ENCODE measurements at regions not wholly inside any gene's neighbourhood (a gene's known extent, or its start where the extent isn't known, plus 50 kb on each side); places are given as distances from the start of the nearest gene placed in this dataset.
A peak's percentile ranks its signal among the peaks of the same experiment; 100 is the strongest.

DNA sequence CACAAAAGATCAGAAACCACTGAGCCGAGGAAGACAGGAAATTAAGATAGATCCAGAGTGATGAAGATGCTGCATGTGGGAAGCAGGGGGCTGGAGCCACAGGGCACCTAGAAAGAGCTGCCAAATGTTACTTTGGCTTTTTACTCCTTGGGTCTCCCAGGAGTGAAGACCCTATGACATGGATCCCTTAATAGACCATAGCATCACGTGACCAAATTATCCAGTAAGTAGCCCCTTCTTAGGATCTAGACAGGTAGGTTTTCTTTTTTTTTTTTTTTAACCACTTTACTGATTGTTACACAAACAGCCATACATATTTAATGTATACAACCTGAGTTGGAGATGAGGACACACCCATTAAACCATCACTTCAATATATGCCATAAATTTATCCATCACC lies 183.9 kb upstream of the SOX21 start:
- Histone ChIP-seq H2AFZ (replicated peaks) (no peak overlapping the region), H4K20me1 (ENCODE audit: low read depth) (no peaks in the 10 kb centered on the region), H3K27me3 (no peaks in the 10 kb centered on the region), H3K36me3 (peaks cover 1% of the 10 kb centered on the region), H3K79me2 (ENCODE audit: low read depth) (no peaks in the 10 kb centered on the region), H3K27ac (no peak overlapping the region), H3K4me2 (no peak overlapping the region), H3K9me3 (ENCODE audit: low read depth) (no peaks in the 10 kb centered on the region), H3K4me3 (no peak overlapping the region), H3K9ac (no peak overlapping the region), H3K4me1 (no peaks in the 10 kb centered on the region), H3F3A (ENCODE audit: low read depth) (no peaks in the 10 kb centered on the region)
- DNase-seq (ENCODE audit: low spot score), result no peak
- Mint-ChIP-seq H3K27ac (no peak overlapping the region), H3K9me3 (no peaks in the 10 kb centered on the region), H3K4me1 (no peaks in the 10 kb centered on the region), H3K27me3 (ENCODE audit: insufficient read depth, low read depth) (no peaks in the 10 kb centered on the region), H3K4me3 (no peak overlapping the region), H3K36me3 (no peaks in the 10 kb centered on the region)
- TF ChIP-seq EZH2phosphoT487 (IDR thresholded peaks at IDR 0.05) (no peak), EZH2 (IDR thresholded peaks at IDR 0.05) (no peak)
- TF ChIP-seq, protein P1, sequence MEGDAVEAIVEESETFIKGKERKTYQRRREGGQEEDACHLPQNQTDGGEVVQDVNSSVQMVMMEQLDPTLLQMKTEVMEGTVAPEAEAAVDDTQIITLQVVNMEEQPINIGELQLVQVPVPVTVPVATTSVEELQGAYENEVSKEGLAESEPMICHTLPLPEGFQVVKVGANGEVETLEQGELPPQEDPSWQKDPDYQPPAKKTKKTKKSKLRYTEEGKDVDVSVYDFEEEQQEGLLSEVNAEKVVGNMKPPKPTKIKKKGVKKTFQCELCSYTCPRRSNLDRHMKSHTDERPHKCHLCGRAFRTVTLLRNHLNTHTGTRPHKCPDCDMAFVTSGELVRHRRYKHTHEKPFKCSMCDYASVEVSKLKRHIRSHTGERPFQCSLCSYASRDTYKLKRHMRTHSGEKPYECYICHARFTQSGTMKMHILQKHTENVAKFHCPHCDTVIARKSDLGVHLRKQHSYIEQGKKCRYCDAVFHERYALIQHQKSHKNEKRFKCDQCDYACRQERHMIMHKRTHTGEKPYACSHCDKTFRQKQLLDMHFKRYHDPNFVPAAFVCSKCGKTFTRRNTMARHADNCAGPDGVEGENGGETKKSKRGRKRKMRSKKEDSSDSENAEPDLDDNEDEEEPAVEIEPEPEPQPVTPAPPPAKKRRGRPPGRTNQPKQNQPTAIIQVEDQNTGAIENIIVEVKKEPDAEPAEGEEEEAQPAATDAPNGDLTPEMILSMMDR (IDR thresholded peaks at IDR 0.05), result no peak

DNA sequence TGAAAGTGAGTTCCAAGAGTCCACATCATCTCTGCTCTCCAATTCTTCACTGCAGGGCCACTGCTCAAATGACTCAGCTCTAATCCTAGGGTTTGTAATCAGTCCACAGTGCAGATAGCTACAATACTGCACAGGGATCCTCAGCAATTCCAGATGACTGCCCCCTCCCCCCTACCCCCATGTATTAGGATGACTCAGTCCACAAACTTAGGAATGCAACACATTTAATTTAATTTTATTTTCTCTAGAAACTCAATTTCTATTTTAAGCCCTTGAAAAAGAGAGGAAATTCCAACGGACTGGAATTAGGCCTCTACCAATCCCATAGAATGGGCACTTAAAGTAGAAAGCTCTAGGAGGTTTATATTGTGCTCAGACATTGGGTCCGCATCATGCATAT lies 173.8 kb upstream of the SOX21 start:
- Mint-ChIP-seq H3K36me3 (no peaks in the 10 kb centered on the region), H3K4me3 (no peak overlapping the region), H3K27me3 (ENCODE audit: insufficient read depth, low read depth) (peaks cover 3% of the 10 kb centered on the region), H3K4me1 (no peaks in the 10 kb centered on the region), H3K9me3 (peaks cover 4% of the 10 kb centered on the region), H3K27ac (no peak overlapping the region)
- Histone ChIP-seq H3F3A (ENCODE audit: low read depth) (no peaks in the 10 kb centered on the region), H3K9ac (no peak overlapping the region), H4K20me1 (ENCODE audit: low read depth) (no peaks in the 10 kb centered on the region), H3K4me2 (no peak overlapping the region), H3K36me3 (peaks cover 2% of the 10 kb centered on the region), H3K9me3 (ENCODE audit: low read depth) (no peaks in the 10 kb centered on the region), H3K27me3 (no peaks in the 10 kb centered on the region), H3K4me1 (peaks cover 3% of the 10 kb centered on the region), H3K27ac (no peak overlapping the region), H3K79me2 (ENCODE audit: low read depth) (no peaks in the 10 kb centered on the region), H3K4me3 (no peak overlapping the region), H2AFZ (replicated peaks) (no peak overlapping the region)
- DNase-seq (ENCODE audit: low spot score), result peak; percentile 5
- no peak for TF ChIP-seq EZH2 (IDR thresholded peaks at IDR 0.05)
- TF ChIP-seq EZH2phosphoT487 (IDR thresholded peaks at IDR 0.05), result no peak
- TF ChIP-seq, protein P1 (IDR thresholded peaks at IDR 0.05), result no peak

DNA sequence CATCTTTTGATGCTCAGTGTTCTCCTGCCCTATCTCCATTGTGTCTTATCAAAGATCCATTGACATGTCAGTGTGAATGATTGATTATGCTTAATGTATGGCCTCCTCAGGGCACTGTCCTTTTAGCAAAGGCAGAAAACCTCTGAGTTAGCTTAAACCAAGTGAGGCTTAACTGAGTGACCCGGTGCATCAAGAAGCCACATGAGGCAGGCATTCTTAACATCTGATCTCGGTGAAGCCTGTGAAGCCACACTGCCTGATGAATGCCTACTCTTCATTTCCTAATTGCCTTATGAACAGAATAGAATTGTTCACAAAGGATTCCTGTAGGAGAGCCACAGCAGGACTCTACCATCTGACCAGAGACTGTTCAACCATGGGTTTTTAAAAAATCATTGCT lies 168.1 kb upstream of the SOX21 start:
- Mint-ChIP-seq H3K4me3 (no peak overlapping the region), H3K27ac (no peak overlapping the region), H3K27me3 (ENCODE audit: insufficient read depth, low read depth) (peaks cover 5% of the 10 kb centered on the region), H3K36me3 (no peaks in the 10 kb centered on the region), H3K4me1 (no peaks in the 10 kb centered on the region), H3K9me3 (peaks cover 7% of the 10 kb centered on the region)
- no peak overlapping the region for H3K9ac ChIP-seq
- H3K4me2 ChIP-seq, result no peak overlapping the region
- H3K27ac ChIP-seq, result no peak overlapping the region
- no peaks in the 10 kb centered on the region for H3K36me3 ChIP-seq
- TF ChIP-seq, protein P1 (IDR thresholded peaks at IDR 0.05), result no peak
- TF ChIP-seq EZH2phosphoT487 (IDR thresholded peaks at IDR 0.05), result no peak
- no peak for TF ChIP-seq EZH2 (IDR thresholded peaks at IDR 0.05)
- H3K4me3 ChIP-seq, result no peak overlapping the region
- no peaks in the 10 kb centered on the region for H3K9me3 ChIP-seq (ENCODE audit: low read depth)
- H3K4me1 ChIP-seq, result peaks cover 10% of the 10 kb centered on the region
- H4K20me1 ChIP-seq (ENCODE audit: low read depth), result no peaks in the 10 kb centered on the region
- H3K27me3 ChIP-seq, result no peaks in the 10 kb centered on the region
- no peaks in the 10 kb centered on the region for H3K79me2 ChIP-seq (ENCODE audit: low read depth)
- DNase-seq (ENCODE audit: low spot score), result peak; percentile 5
- H2AFZ ChIP-seq (replicated peaks), result peak overlapping the region; percentile 54
- peaks cover 6% of the 10 kb centered on the region for H3F3A ChIP-seq (ENCODE audit: low read depth)

All from neural progenitor cell (in vitro differentiated cells).